SU-DHL-6 (cell line): ENCODE measurements at regions not wholly inside any gene's neighbourhood (a gene's known extent, or its start where the extent isn't known, plus 50 kb on each side); places are given as distances from the start of the nearest gene placed in this dataset.

Experiments used
- H2AFZ ChIP-seq: fragments of 200-600 bp; sonication (generic); 2 replicates; pipeline ENCODE4 v1.6.1; 2014; ENCODE audit warnings: low read depth, mild to moderate bottlenecking, moderate library complexity, mixed read lengths, antibody characterized with exemption, low read length; ENCODE audit not compliant: severe bottlenecking
- H3F3A ChIP-seq: fragments of 200-600 bp; shearing (Covaris generic); 2 replicates; pipeline ENCODE4 v1.6.0; 2016; ENCODE audit warnings: antibody characterized with exemption, mild to moderate bottlenecking; ENCODE audit not compliant: insufficient read depth
- H3K27ac ChIP-seq: fragments of 200-600 bp; sonication (generic); 2 replicates; pipeline ENCODE4 v1.5.1; 2016; ENCODE audit warnings: low read depth, mild to moderate bottlenecking, low read length, moderate library complexity, mixed read lengths
- H3K27me3 ChIP-seq: fragments of 200-600 bp; sonication (generic), shearing (Covaris generic); 2 replicates; pipeline ENCODE4 v1.6.0; 2014; ENCODE audit warnings: mild to moderate bottlenecking, low read length
- H3K36me3 ChIP-seq: fragments of 200-600 bp; sonication (generic); 2 replicates; pipeline ENCODE4 v1.6.1; 2014; ENCODE audit warnings: mild to moderate bottlenecking, low read length, mixed read lengths
- H3K4me2 ChIP-seq: fragments of 300-600, 200-600 bp; shearing (Covaris generic), sonication (generic); 2 replicates; pipeline ENCODE4 v1.6.0; 2014; ENCODE audit warnings: low read length, low read depth, mild to moderate bottlenecking; ENCODE audit not compliant: poor library complexity, severe bottlenecking
- H3K4me3 ChIP-seq: fragments of 200-600 bp; sonication (generic); 2 replicates; pipeline ENCODE4 v1.5.1; 2014; ENCODE audit warnings: antibody characterized with exemption, low read length, mild to moderate bottlenecking, mixed read lengths; ENCODE audit not compliant: insufficient read depth, poor library complexity, severe bottlenecking
- H3K79me2 ChIP-seq: fragments of 200-600 bp; sonication (generic); 2 replicates; pipeline ENCODE4 v1.6.1; 2014; ENCODE audit warnings: mild to moderate bottlenecking, low read length, moderate library complexity; ENCODE audit not compliant: insufficient read depth
- H3K9ac ChIP-seq: fragments of 200-600 bp; sonication (generic); 2 replicates; pipeline ENCODE4 v1.7.0; 2014; ENCODE audit warnings: mild to moderate bottlenecking, low read length
- H3K9me2 ChIP-seq: fragments of 200-600 bp; sonication (generic); replicated peaks from 2 replicates; pipeline ENCODE4 v1.6.1; 2014; ENCODE audit warnings: low read length; ENCODE audit not compliant: insufficient read depth
- H3K9me3 ChIP-seq: fragments of 200-600 bp; sonication (generic); 2 replicates; pipeline ENCODE4 v1.6.1; 2014; ENCODE audit warnings: low read length, mixed read lengths; ENCODE audit not compliant: insufficient read depth
- H4K20me1 ChIP-seq: fragments of 200-600 bp; sonication (generic); 2 replicates; pipeline ENCODE4 v1.6.1; 2014; ENCODE audit warnings: low read depth, mild to moderate bottlenecking, antibody characterized with exemption, low read length, moderate library complexity, mixed read lengths
- EZH2phosphoT487 ChIP-seq: fragments of 200-600 bp; sonication (generic), shearing (Covaris generic); conservative IDR thresholded peaks from 2 replicates; pipeline ENCODE4 v1.6.1; 2018; ENCODE audit warnings: mild to moderate bottlenecking, antibody characterized with exemption, low read length, moderate library complexity, mixed read lengths
- TF ChIP-seq, protein P1 (sequence below): fragments of 200-600 bp; sonication (generic); IDR thresholded peaks from one replicate; pipeline ENCODE4 v1.5.1; 2017; ENCODE audit warnings: antibody characterized with exemption, mild to moderate bottlenecking, low read length, moderate library complexity; ENCODE audit not compliant: insufficient read depth, poor library complexity, severe bottlenecking

- Histone ChIP-seq H3K4me2 (no peak overlapping the region), H3K9me3 (no peaks in the 10 kb centered on the region), H3K9ac (no peak overlapping the region), H3K79me2 (no peaks in the 10 kb centered on the region), H3K27ac (no peak overlapping the region), H3F3A (no peaks in the 10 kb centered on the region), H3K4me3 (no peak overlapping the region), H2AFZ (no peak overlapping the region), H4K20me1 (no peaks in the 10 kb centered on the region), H3K9me2 (no peaks in the 10 kb centered on the region), H3K36me3 (no peaks in the 10 kb centered on the region), H3K27me3 (no peaks in the 10 kb centered on the region)
- no peak for TF ChIP-seq EZH2phosphoT487
- TF ChIP-seq, protein P1, sequence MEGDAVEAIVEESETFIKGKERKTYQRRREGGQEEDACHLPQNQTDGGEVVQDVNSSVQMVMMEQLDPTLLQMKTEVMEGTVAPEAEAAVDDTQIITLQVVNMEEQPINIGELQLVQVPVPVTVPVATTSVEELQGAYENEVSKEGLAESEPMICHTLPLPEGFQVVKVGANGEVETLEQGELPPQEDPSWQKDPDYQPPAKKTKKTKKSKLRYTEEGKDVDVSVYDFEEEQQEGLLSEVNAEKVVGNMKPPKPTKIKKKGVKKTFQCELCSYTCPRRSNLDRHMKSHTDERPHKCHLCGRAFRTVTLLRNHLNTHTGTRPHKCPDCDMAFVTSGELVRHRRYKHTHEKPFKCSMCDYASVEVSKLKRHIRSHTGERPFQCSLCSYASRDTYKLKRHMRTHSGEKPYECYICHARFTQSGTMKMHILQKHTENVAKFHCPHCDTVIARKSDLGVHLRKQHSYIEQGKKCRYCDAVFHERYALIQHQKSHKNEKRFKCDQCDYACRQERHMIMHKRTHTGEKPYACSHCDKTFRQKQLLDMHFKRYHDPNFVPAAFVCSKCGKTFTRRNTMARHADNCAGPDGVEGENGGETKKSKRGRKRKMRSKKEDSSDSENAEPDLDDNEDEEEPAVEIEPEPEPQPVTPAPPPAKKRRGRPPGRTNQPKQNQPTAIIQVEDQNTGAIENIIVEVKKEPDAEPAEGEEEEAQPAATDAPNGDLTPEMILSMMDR: no peak
Observed at GRCh38 chr3:8286749-8287148, 214.9 kb upstream of the LMCD1 start.

GRCh38 chr3:8290611-8291010, 211.0 kb upstream of the LMCD1 start:
- Histone ChIP-seq H3K4me3 (no peak overlapping the region), H3K4me2 (no peak overlapping the region), H3K9ac (no peak overlapping the region), H3K36me3 (no peaks in the 10 kb centered on the region), H3K9me2 (no peaks in the 10 kb centered on the region), H3K27ac (no peak overlapping the region), H3F3A (no peaks in the 10 kb centered on the region), H2AFZ (no peak overlapping the region), H4K20me1 (no peaks in the 10 kb centered on the region), H3K79me2 (no peaks in the 10 kb centered on the region), H3K27me3 (no peaks in the 10 kb centered on the region), H3K9me3 (no peaks in the 10 kb centered on the region)
- TF ChIP-seq, protein P1: no peak
- TF ChIP-seq EZH2phosphoT487: no peak

GRCh38 chr3:8296461-8296860, 205.2 kb upstream of the LMCD1 start:
- H4K20me1 ChIP-seq: no peaks in the 10 kb centered on the region
- H3K4me2 ChIP-seq: no peak overlapping the region
- no peaks in the 10 kb centered on the region for H3F3A ChIP-seq
- no peaks in the 10 kb centered on the region for H3K27me3 ChIP-seq
- H3K9ac ChIP-seq: no peak overlapping the region
- TF ChIP-seq, protein P1: no peak
- TF ChIP-seq EZH2phosphoT487: no peak
- H3K79me2 ChIP-seq: no peaks in the 10 kb centered on the region
- H2AFZ ChIP-seq: no peak overlapping the region
- no peaks in the 10 kb centered on the region for H3K36me3 ChIP-seq
- no peaks in the 10 kb centered on the region for H3K9me3 ChIP-seq
- H3K4me3 ChIP-seq: no peak overlapping the region
- no peaks in the 10 kb centered on the region for H3K9me2 ChIP-seq
- no peak overlapping the region for H3K27ac ChIP-seq
